ENCODE measurements at regions not wholly inside any gene's neighbourhood (a gene's known extent, or its start where the extent isn't known, plus 50 kb on each side); places are given as distances from the start of the nearest gene placed in this dataset.

GRCh38 chr1:185400052-185400451, 83.0 kb upstream of the IVNS1ABP start:
- TF ChIP-seq CTCF (IDR thresholded peaks at IDR 0.05; ENCODE audit: low read length) (no peak), EZH2 (IDR thresholded peaks at IDR 0.05; ENCODE audit: borderline replicate concordance, low read length) (no peak)
